ENCODE measurements at regions not wholly inside any gene's neighbourhood (a gene's known extent, or its start where the extent isn't known, plus 50 kb on each side); places are given as distances from the start of the nearest gene placed in this dataset.
"Not testable (repeated sequence)": the region's sequence is repeated elsewhere in the genome, so short reads cannot be mapped to it uniquely, and the experiment has no call there.

DNA sequence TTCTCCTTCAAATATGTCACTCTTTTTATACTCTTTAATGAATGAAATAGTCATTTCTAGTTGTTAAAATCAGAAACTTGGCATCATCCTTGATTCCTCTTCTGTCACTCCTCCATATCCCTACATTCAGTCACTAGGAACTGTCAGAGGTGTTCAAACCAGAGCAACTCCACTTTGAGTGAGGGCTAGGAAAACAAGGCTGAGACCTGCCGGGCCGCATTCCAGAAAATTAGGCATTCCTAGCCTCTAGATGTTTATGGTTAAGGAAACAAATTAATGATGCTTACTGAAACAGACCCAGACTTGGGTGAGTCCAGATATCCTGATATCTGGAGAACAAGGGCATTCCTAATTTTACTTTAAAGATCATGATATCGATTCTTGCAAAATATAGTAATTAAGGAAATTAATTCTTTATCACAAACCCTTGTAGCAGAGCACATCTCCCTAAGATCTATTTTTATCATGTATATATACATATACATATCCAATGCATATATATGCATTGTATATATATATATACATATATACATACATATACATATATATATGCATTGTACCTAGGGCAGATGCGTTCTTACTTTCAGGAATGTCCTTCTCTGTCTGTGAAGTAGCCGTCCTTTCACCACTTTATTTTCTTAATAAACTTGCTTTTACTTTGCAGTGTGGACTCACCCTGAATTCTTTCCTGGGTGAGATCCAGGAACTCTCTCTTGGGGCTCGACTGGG is 98.4 kb upstream of the GC start:
- Histone ChIP-seq H3K18ac (ENCODE audit: insufficient read length, low read depth, low read length) (no peak overlapping the region), H3K79me1 (ENCODE audit: insufficient read depth, low read depth, low read length, poor library complexity, severe bottlenecking) (no peaks in the 10 kb centered on the region), H3K56ac (ENCODE audit: insufficient read length, low read depth, low read length) (no peak overlapping the region), H3K9ac (ENCODE audit: extremely low read depth, insufficient read length, low read length) (no peak overlapping the region), H3K14ac (ENCODE audit: insufficient read depth, low read length) (no peak overlapping the region), H2BK120ac (ENCODE audit: low read depth, low read length, poor library complexity, severe bottlenecking) (no peak overlapping the region), H2AK5ac (ENCODE audit: insufficient read length, low read length) (no peak overlapping the region), H4K8ac (replicated peaks; ENCODE audit: insufficient read length, low read depth, low read length) (no peak overlapping the region), H3K27ac (ENCODE audit: insufficient read length, low read depth, low read length) (no peak overlapping the region), H4K20me1 (ENCODE audit: control insufficient read depth, insufficient read depth, insufficient read length) (no peaks in the 10 kb centered on the region), H3K23ac (ENCODE audit: insufficient read length, low read depth, low read length) (no peak overlapping the region), H4K91ac (ENCODE audit: insufficient read length, low read depth, low read length) (no peak overlapping the region), H2AFZ (ENCODE audit: low read length) (no peak overlapping the region), H2BK15ac (ENCODE audit: low read depth, low read length) (no peak overlapping the region), H3K79me2 (ENCODE audit: insufficient read depth, low read length) (no peaks in the 10 kb centered on the region), H3K4ac (ENCODE audit: low read depth, low read length) (no peak overlapping the region), H2BK12ac (ENCODE audit: insufficient read length, low read depth, low read length) (no peak overlapping the region), H3K9me3 (ENCODE audit: control insufficient read depth, low read depth, low read length) (no peaks in the 10 kb centered on the region), H2BK20ac (ENCODE audit: low read depth, low read length, poor library complexity, severe bottlenecking) (no peak overlapping the region), H3K23me2 (ENCODE audit: insufficient read length, low read depth, low read length, poor library complexity, severe bottlenecking) (no peaks in the 10 kb centered on the region), H2BK5ac (ENCODE audit: insufficient read length, low read length) (no peak overlapping the region), H4K5ac (ENCODE audit: insufficient read length, low read depth, low read length) (no peak overlapping the region), H3K4me1 (ENCODE audit: insufficient read depth, low read length) (no peaks in the 10 kb centered on the region), H3K27me3 (ENCODE audit: insufficient read depth, low read length) (no peaks in the 10 kb centered on the region), H3K4me2 (ENCODE audit: insufficient read depth, insufficient read length, low read length) (no peak overlapping the region), H3T11ph (ENCODE audit: low read length) (no peak overlapping the region)
- WGBS (ENCODE audit: extremely low coverage, insufficient read length, low lambda C conversion rate) = no CpG with 5 or more reads among the region's 6 CpGs
- Mint-ChIP-seq H3K27ac (peak overlapping the region; percentile 13 to 74 (median 71); a peak in 5 of 7 replicates), H3K36me3 (ENCODE audit: insufficient read depth in 1 of 3, low read depth in 3 of 3) (peaks cover 2 to 12% (median 10%) of the 10 kb centered on the region in 3 experiments; a peak in 5 of 7 replicates), H3K27me3 (ENCODE audit: low read depth) (no peaks in the 10 kb centered on the region), H3K4me1 (peaks cover 28 to 34% of the 10 kb centered on the region in 2 experiments), H3K4me3 (no peak overlapping the region), H3K9me3 (peaks cover 4 to 7% of the 10 kb centered on the region in 2 experiments; a peak in 4 of 5 replicates)
- no peak for DNase-seq
- TF ChIP-seq, protein P1, sequence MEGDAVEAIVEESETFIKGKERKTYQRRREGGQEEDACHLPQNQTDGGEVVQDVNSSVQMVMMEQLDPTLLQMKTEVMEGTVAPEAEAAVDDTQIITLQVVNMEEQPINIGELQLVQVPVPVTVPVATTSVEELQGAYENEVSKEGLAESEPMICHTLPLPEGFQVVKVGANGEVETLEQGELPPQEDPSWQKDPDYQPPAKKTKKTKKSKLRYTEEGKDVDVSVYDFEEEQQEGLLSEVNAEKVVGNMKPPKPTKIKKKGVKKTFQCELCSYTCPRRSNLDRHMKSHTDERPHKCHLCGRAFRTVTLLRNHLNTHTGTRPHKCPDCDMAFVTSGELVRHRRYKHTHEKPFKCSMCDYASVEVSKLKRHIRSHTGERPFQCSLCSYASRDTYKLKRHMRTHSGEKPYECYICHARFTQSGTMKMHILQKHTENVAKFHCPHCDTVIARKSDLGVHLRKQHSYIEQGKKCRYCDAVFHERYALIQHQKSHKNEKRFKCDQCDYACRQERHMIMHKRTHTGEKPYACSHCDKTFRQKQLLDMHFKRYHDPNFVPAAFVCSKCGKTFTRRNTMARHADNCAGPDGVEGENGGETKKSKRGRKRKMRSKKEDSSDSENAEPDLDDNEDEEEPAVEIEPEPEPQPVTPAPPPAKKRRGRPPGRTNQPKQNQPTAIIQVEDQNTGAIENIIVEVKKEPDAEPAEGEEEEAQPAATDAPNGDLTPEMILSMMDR (conservative IDR thresholded peaks at IDR 0.05) = no peak

DNA sequence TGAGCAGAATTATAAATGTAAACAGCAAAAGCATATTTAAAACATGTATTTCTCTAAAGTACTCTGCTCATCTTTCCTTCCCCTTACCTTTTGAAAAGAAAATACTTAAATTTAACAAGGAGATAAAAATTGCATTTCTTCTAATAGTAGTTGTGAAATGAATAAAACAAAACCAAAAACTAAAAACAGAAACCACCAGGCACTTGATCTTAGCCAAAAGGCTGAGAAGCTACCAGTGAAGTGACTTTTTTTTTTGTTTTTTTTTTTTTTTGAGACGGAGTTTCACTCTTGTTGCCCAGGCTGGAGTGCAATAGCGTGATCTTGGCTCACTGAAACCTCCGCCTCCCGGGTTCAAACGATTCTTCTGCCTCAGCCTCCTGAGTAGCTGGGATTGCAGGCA is 116.5 kb upstream of the GC start:
- not testable (repeated sequence) for H3T11ph ChIP-seq (ENCODE audit: low read length); H2AFZ ChIP-seq (ENCODE audit: low read length); H3K56ac ChIP-seq (ENCODE audit: insufficient read length, low read depth, low read length); H2BK15ac ChIP-seq (ENCODE audit: low read depth, low read length); H2BK120ac ChIP-seq (ENCODE audit: low read depth, low read length, poor library complexity, severe bottlenecking); H3K23ac ChIP-seq (ENCODE audit: insufficient read length, low read depth, low read length); H4K8ac ChIP-seq (replicated peaks; ENCODE audit: insufficient read length, low read depth, low read length); H3K23me2 ChIP-seq (ENCODE audit: insufficient read length, low read depth, low read length, poor library complexity, severe bottlenecking); H4K5ac ChIP-seq (ENCODE audit: insufficient read length, low read depth, low read length); H2BK20ac ChIP-seq (ENCODE audit: low read depth, low read length, poor library complexity, severe bottlenecking); DNase-seq; H3K79me1 ChIP-seq (ENCODE audit: insufficient read depth, low read depth, low read length, poor library complexity, severe bottlenecking); H3K14ac ChIP-seq (ENCODE audit: insufficient read depth, low read length); H3K9me3 ChIP-seq (ENCODE audit: control insufficient read depth, low read depth, low read length); H3K79me2 ChIP-seq (ENCODE audit: insufficient read depth, low read length); H3K4me2 ChIP-seq (ENCODE audit: insufficient read depth, insufficient read length, low read length); H3K4me3 Mint-ChIP-seq; H3K27me3 Mint-ChIP-seq (ENCODE audit: low read depth); H3K4ac ChIP-seq (ENCODE audit: low read depth, low read length); H3K27ac Mint-ChIP-seq; H3K9ac ChIP-seq (ENCODE audit: extremely low read depth, insufficient read length, low read length); H4K20me1 ChIP-seq (ENCODE audit: control insufficient read depth, insufficient read depth, insufficient read length); H2AK5ac ChIP-seq (ENCODE audit: insufficient read length, low read length); H3K4me1 ChIP-seq (ENCODE audit: insufficient read depth, low read length); H2BK12ac ChIP-seq (ENCODE audit: insufficient read length, low read depth, low read length); H2BK5ac ChIP-seq (ENCODE audit: insufficient read length, low read length); H3K27me3 ChIP-seq (ENCODE audit: insufficient read depth, low read length); H3K27ac ChIP-seq (ENCODE audit: insufficient read length, low read depth, low read length); H4K91ac ChIP-seq (ENCODE audit: insufficient read length, low read depth, low read length); H3K18ac ChIP-seq (ENCODE audit: insufficient read length, low read depth, low read length)
- Mint-ChIP-seq H3K9me3 (peaks cover 23 to 38% of the 10 kb centered on the region in 2 experiments; a peak in 4 of 5 replicates), H3K4me1 (peaks cover 12 to 16% of the 10 kb centered on the region in 2 experiments), H3K36me3 (ENCODE audit: insufficient read depth in 1 of 3, low read depth in 3 of 3) (peaks cover 24 to 43% (median 26%) of the 10 kb centered on the region in 3 experiments)
- WGBS (ENCODE audit: extremely low coverage, insufficient read length, low lambda C conversion rate) = no CpG with 5 or more reads among the region's 5 CpGs
